ENCODE measurements at regions not wholly inside any gene's neighbourhood (a gene's known extent, or its start where the extent isn't known, plus 50 kb on each side); places are given as distances from the start of the nearest gene placed in this dataset.

DNA sequence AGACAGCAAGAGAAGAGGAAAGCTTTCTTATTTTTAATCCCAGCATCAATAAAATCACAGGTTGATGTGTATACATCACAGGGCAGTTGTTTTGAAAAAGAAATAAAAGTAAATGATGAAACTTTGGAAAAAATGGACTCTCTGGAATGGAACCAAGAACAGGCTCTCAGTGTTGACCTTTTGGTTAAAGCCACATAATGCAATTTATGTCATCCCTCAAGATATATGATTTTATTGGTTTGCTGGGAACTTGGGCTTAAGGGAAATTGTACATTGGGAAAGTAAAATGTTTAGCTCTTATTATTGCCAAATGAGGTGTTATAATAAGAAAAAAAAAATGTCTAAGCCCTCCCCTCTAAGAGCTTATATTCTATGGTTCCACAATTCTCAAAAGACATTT lies 139.8 kb upstream of the MTNR1B start:
- in situ Hi-C loops (cut with MboI; ENCODE audit: low pct_unique_long_range_greater_than_20kb, low sequenced_read_pairs, unreplicated experiment), result no loop called here
- TF ChIP-seq, protein P1, sequence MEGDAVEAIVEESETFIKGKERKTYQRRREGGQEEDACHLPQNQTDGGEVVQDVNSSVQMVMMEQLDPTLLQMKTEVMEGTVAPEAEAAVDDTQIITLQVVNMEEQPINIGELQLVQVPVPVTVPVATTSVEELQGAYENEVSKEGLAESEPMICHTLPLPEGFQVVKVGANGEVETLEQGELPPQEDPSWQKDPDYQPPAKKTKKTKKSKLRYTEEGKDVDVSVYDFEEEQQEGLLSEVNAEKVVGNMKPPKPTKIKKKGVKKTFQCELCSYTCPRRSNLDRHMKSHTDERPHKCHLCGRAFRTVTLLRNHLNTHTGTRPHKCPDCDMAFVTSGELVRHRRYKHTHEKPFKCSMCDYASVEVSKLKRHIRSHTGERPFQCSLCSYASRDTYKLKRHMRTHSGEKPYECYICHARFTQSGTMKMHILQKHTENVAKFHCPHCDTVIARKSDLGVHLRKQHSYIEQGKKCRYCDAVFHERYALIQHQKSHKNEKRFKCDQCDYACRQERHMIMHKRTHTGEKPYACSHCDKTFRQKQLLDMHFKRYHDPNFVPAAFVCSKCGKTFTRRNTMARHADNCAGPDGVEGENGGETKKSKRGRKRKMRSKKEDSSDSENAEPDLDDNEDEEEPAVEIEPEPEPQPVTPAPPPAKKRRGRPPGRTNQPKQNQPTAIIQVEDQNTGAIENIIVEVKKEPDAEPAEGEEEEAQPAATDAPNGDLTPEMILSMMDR (IDR thresholded peaks at IDR 0.05; ENCODE audit: extremely low read depth, insufficient read depth, missing control alignments), result no peak
- DNase-seq (ENCODE audit: low spot score), result no peak

- no peak for DNase-seq (ENCODE audit: low spot score)
- TF ChIP-seq, protein P1 (IDR thresholded peaks at IDR 0.05; ENCODE audit: extremely low read depth, insufficient read depth, missing control alignments), result no peak
- in situ Hi-C loops (cut with MboI; ENCODE audit: low pct_unique_long_range_greater_than_20kb, low sequenced_read_pairs, unreplicated experiment), result no loop called here
These were observed 138.9 kb upstream of the MTNR1B start for GRCh38 chr11:92830377-92831155.

DNA sequence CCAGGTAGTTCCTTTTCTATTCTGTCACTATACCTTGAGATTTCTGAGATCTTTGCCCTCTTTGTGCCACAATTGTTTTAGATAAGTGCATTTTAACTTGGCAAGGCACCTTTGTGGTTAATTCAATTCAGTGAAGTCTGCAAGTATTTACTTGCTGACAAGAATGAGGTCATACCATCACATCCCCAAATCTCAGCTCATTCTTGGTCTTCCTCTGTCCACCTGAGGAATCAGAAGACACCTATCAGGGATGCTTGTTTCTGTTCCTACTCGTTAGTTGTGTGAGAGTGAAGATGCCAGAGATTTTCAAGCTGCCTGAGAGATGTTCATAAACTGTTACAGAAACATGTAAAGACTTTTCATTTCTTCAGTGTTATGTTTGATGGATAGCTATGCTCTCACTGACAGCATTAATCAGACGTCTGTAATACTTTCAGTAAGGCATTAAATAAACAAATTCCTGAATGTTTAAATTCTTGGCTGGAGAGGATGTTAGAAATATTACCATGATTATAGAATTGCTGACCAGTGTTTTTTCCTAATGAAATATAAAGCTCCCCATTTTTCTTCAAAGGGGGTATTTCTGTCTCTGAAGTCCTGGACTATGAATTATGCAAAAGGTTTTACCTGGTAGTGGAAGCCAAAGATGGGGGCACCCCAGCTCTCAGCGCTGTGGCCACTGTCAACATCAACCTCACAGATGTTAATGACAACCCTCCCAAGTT lies 135.0 kb upstream of the MTNR1B start:
- TF ChIP-seq, protein P1 (IDR thresholded peaks at IDR 0.05; ENCODE audit: extremely low read depth, insufficient read depth, missing control alignments), result no peak
- in situ Hi-C loops (cut with MboI; ENCODE audit: low pct_unique_long_range_greater_than_20kb, low sequenced_read_pairs, unreplicated experiment), result no loop called here
- DNase-seq (ENCODE audit: low spot score), result no peak

DNA sequence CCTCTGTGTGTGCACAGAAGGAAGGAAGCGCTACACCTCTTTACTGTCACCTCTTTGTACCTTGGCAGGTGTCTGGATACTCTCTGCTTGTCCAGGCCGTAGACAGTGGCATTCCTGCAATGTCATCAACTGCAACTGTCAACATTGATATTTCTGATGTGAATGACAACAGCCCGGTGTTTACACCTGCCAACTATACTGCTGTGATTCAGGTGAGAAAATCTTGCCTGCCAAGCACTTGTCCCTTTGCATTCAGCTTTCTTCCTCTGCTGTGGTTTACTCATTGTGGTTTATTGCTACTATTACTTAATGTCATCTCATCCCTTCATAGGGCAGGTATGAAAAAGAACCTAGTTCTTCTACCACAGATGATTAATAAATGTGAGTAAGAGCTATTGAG lies 131.9 kb upstream of the MTNR1B start:
- TF ChIP-seq, protein P1 (IDR thresholded peaks at IDR 0.05; ENCODE audit: extremely low read depth, insufficient read depth, missing control alignments), result no peak

DNA sequence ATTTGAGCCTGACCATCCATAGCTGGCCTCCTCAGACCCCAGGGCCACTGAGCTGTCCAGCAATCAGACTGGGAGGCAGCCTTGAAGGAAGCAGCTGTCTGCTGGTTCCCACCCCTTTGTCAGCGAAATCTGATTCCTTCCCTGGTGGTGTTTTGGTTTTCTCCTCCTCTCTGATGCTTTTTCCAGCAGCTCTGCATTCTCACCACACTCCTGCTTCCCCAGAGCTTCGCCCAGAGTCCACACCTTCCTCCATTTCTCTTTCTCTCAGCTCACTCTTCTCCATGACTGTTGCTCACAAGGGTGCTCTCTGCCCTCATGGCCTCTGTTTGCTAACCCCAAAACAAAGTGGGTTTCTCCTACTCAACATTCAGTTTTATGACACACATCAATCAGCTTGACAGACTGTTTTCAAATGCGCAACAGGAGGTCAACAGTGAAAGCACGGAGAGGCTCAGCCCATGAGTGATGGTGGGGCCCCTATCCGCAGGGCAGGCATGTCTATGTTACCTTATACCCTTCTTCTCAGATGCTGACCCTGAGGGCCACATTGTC lies 130.6 kb upstream of the MTNR1B start:
- no peak for DNase-seq (ENCODE audit: low spot score)

More for the DNA sequence above, 131.9 kb upstream of the MTNR1B start:
- DNase-seq (ENCODE audit: low spot score), result no peak
- in situ Hi-C loops (cut with MboI; ENCODE audit: low pct_unique_long_range_greater_than_20kb, low sequenced_read_pairs, unreplicated experiment), result no loop called here

DNA sequence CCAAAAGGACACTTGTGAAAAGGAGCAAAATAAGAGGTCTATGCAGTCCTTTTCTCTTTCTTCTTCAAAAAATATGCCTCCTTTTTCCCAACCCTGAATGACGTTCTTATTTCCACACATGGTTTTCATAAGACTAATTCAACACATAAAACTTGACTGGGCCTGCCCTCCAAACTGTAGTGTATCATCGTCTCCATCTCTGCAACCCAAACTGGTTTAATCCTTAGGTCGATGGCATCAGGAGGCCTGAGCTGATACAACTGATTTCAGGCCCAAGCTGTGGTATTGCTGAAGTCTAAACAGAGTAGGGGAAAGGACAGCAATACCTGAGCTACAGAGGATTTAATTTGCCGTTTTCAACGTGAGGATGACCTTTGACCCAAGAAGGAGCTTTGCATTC lies 130.0 kb upstream of the MTNR1B start:
- in situ Hi-C loops (cut with MboI; ENCODE audit: low pct_unique_long_range_greater_than_20kb, low sequenced_read_pairs, unreplicated experiment), result no loop called here
- no peak for DNase-seq (ENCODE audit: low spot score)
- TF ChIP-seq, protein P1 (IDR thresholded peaks at IDR 0.05; ENCODE audit: extremely low read depth, insufficient read depth, missing control alignments), result no peak

More for the DNA sequence above, 130.6 kb upstream of the MTNR1B start:
- TF ChIP-seq, protein P1 (IDR thresholded peaks at IDR 0.05; ENCODE audit: extremely low read depth, insufficient read depth, missing control alignments), result no peak
- in situ Hi-C loops (cut with MboI; ENCODE audit: low pct_unique_long_range_greater_than_20kb, low sequenced_read_pairs, unreplicated experiment), result no loop called here
